Endodermal cell (in vitro differentiated cells): ENCODE measurements at regions not wholly inside any gene's neighbourhood (a gene's known extent, or its start where the extent isn't known, plus 50 kb on each side); places are given as distances from the start of the nearest gene placed in this dataset.

Source experiments
- DNase-seq: peaks from one replicate; pipeline ENCODE4 v3.0.0-alpha.2; 2017
- H3K27ac ChIP-seq: 2 replicates; pipeline ENCODE4 v1.5.1; 2013; ENCODE audit warnings: mild to moderate bottlenecking, low read depth, low read length, moderate library complexity
- H3K27me3 ChIP-seq: 2 replicates; pipeline ENCODE4 v1.6.1; 2013; ENCODE audit warnings: mild to moderate bottlenecking, low read length, moderate library complexity; ENCODE audit not compliant: insufficient read depth, control insufficient read depth, poor library complexity, severe bottlenecking
- H3K36me3 ChIP-seq: 2 replicates; pipeline ENCODE4 v1.7.0; 2013; ENCODE audit warnings: mild to moderate bottlenecking, low read length, moderate library complexity; ENCODE audit not compliant: control insufficient read depth, insufficient read depth
- H3K4me1 ChIP-seq: one replicate; pipeline ENCODE4 v1.7.0; 2013; ENCODE audit warnings: low read length; ENCODE audit not compliant: control insufficient read depth, insufficient read depth
- H3K4me3 ChIP-seq: 2 replicates; pipeline ENCODE4 v1.5.1; 2013; ENCODE audit warnings: mild to moderate bottlenecking, low read length, moderate library complexity
- H3K9ac ChIP-seq: 2 replicates; pipeline ENCODE4 v1.6.1; 2013; ENCODE audit warnings: mild to moderate bottlenecking, low read length, moderate library complexity; ENCODE audit not compliant: poor library complexity, severe bottlenecking; ENCODE audit errors: extremely low read depth
- H3K9me3 ChIP-seq: 2 replicates; pipeline ENCODE4 v1.6.1; 2013; ENCODE audit warnings: mild to moderate bottlenecking, low read length, moderate library complexity; ENCODE audit not compliant: control insufficient read depth
- H3K27ac Mint-ChIP-seq: 2 replicates; pipeline ENCODE4 v1.8.0; 2020; ENCODE audit warnings: mixed read lengths
- H3K27me3 Mint-ChIP-seq: 2 replicates; pipeline ENCODE4 v1.8.0; 2021; ENCODE audit warnings: mild to moderate bottlenecking, mixed read lengths; ENCODE audit not compliant: insufficient read depth
- H3K36me3 Mint-ChIP-seq: 2 replicates; pipeline ENCODE4 v1.8.0; 2020; ENCODE audit warnings: low read depth, mixed read lengths
- H3K4me1 Mint-ChIP-seq: 2 replicates; pipeline ENCODE4 v1.8.0; 2020; ENCODE audit warnings: mixed read lengths
- H3K4me3 Mint-ChIP-seq: 2 replicates; pipeline ENCODE4 v1.8.0; 2020; ENCODE audit warnings: mild to moderate bottlenecking, moderate library complexity, mixed read lengths
- H3K9me3 Mint-ChIP-seq: 2 replicates; pipeline ENCODE4 v1.8.0; 2020; ENCODE audit warnings: mild to moderate bottlenecking, mixed read lengths
- WGBS, 2 experiments: methylation state at CpG; one replicate each; pipeline versions ENCODE4 v1.1.5 to v1.1.7; 2013; ENCODE audit warnings: missing lambda C conversion rate in 2 of 2, mixed read lengths in 1 of 2; ENCODE audit not compliant: insufficient coverage in 1 of 2, insufficient read length in 1 of 2; 5-methylcytosine and 5-hydroxymethylcytosine counted together
- TF ChIP-seq, protein P1 (sequence below): fragments of 200-600 bp; sonication (generic); conservative IDR thresholded peaks from 2 replicates; pipeline ENCODE4 v1.5.0; 2021; ENCODE audit warnings: antibody characterized with exemption, mild to moderate bottlenecking

DNA sequence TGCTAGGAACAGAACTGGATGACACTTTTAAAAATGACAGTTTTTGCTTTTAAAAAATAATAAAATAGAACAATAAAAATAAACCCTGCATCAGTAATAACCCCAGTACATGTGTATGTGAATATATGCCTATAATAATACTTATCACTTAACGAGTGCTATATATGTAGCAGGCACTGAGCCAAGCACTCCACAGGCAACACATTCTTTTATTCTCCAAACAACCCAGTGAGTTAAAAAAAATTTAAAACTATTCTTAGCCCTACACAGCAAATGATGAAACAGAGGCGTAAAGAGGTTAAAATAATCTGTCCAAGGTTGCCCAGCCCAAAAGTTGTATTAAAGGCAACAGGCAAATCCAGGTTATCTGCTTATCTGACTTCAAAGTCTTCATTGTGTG lies 124.5 kb upstream of the SMIM23 start:
- H3K36me3 ChIP-seq = no peaks in the 10 kb centered on the region
- TF ChIP-seq, protein P1, sequence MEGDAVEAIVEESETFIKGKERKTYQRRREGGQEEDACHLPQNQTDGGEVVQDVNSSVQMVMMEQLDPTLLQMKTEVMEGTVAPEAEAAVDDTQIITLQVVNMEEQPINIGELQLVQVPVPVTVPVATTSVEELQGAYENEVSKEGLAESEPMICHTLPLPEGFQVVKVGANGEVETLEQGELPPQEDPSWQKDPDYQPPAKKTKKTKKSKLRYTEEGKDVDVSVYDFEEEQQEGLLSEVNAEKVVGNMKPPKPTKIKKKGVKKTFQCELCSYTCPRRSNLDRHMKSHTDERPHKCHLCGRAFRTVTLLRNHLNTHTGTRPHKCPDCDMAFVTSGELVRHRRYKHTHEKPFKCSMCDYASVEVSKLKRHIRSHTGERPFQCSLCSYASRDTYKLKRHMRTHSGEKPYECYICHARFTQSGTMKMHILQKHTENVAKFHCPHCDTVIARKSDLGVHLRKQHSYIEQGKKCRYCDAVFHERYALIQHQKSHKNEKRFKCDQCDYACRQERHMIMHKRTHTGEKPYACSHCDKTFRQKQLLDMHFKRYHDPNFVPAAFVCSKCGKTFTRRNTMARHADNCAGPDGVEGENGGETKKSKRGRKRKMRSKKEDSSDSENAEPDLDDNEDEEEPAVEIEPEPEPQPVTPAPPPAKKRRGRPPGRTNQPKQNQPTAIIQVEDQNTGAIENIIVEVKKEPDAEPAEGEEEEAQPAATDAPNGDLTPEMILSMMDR = no peak
- no peak for DNase-seq
- H3K27ac Mint-ChIP-seq = no peak overlapping the region
- H3K27ac ChIP-seq = no peak overlapping the region
- WGBS, 2 experiments = 80 to 91% methylated on average over 1 to 2 of the region's 2 CpGs
- no peaks in the 10 kb centered on the region for H3K36me3 Mint-ChIP-seq
- H3K27me3 Mint-ChIP-seq = no peaks in the 10 kb centered on the region
- H3K4me3 Mint-ChIP-seq = no peak overlapping the region
- no peaks in the 10 kb centered on the region for H3K9me3 Mint-ChIP-seq
- H3K9ac ChIP-seq = no peak overlapping the region
- no peaks in the 10 kb centered on the region for H3K27me3 ChIP-seq
- no peaks in the 10 kb centered on the region for H3K4me1 Mint-ChIP-seq
- H3K4me3 ChIP-seq = no peak overlapping the region
- H3K4me1 ChIP-seq = no peaks in the 10 kb centered on the region
- H3K9me3 ChIP-seq = no peaks in the 10 kb centered on the region

DNA sequence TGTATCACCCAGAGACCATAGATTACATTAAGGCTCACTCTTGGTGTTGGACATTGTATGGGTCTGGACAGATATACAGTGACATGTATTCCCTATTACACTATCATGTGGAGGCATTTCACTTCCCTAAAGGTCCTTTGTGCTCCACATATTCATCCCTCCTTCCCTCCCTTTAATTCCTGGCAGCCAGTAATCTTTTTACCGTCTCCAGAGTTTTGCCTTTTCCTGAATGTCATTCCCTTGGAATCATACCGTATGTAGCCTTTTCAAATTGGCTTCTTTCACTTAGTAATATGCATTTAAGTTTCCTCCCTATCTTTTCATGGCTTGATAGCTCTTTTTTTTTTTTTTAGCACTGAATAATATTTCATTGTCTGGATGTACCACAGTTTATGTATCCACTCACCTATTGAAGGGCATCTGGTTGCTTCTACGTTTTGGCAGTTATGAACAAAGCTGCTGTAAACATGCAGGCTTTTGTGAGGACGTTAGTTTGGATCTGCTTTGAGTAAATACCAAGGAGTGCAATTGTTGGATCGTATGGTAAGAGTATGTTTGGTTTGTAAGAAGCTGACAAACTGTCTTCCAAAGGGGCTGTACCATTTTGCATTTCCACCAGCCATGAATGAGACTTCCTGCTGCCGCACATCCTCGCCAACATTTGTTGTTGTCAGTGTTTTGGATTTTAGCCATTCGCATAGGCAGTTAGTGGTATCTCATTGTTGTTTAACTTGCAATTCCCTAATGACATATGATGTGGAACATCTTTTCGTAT lies 122.1 kb upstream of the SMIM23 start:
- Mint-ChIP-seq H3K27me3 (no peaks in the 10 kb centered on the region), H3K4me1 (peaks cover 7% of the 10 kb centered on the region), H3K36me3 (no peaks in the 10 kb centered on the region), H3K27ac (no peak overlapping the region), H3K4me3 (no peak overlapping the region), H3K9me3 (no peaks in the 10 kb centered on the region)
- H3K27me3 ChIP-seq = no peaks in the 10 kb centered on the region
- no peak overlapping the region for H3K27ac ChIP-seq
- H3K4me1 ChIP-seq = no peaks in the 10 kb centered on the region
- TF ChIP-seq, protein P1 = no peak
- WGBS, 2 experiments = 93 to 98% methylated on average over 7 to 9 of the region's 9 CpGs
- no peak for DNase-seq
- no peaks in the 10 kb centered on the region for H3K9me3 ChIP-seq
- H3K36me3 ChIP-seq = no peaks in the 10 kb centered on the region
- H3K9ac ChIP-seq = no peak overlapping the region
- H3K4me3 ChIP-seq = no peak overlapping the region

DNA sequence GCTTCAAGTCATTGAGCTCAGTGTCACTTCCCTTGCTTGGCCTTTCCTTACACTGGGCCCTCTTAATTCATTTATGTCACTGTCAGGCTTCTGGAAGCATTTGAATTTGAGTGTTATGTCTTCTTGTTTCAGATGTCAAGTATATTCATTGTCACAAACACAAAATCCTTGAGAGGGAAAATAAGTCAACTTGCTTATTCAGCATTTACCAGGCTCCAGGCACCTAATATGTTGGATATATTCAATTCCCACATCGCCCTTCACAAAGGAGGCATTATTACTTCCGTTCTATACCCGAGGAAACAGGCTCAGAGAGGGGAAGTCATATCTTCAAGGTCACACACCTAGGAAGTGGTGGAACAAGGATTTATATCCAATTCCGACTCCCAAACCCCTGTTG lies 121.1 kb upstream of the SMIM23 start:
- 75% methylated on average over 4 of the region's 4 CpGs; no CpG with 5 or more reads in 1 of the 2 experiments for WGBS, 2 experiments
- no peak overlapping the region for H3K9ac ChIP-seq
- TF ChIP-seq, protein P1 = no peak
- H3K4me1 ChIP-seq = no peaks in the 10 kb centered on the region
- no peak overlapping the region for H3K27ac ChIP-seq
- Mint-ChIP-seq H3K27me3 (no peaks in the 10 kb centered on the region), H3K4me1 (peaks cover 7% of the 10 kb centered on the region), H3K4me3 (no peak overlapping the region), H3K27ac (no peak overlapping the region), H3K36me3 (no peaks in the 10 kb centered on the region), H3K9me3 (no peaks in the 10 kb centered on the region)
- no peak for DNase-seq
- no peaks in the 10 kb centered on the region for H3K9me3 ChIP-seq
- no peak overlapping the region for H3K4me3 ChIP-seq
- H3K36me3 ChIP-seq = no peaks in the 10 kb centered on the region
- H3K27me3 ChIP-seq = no peaks in the 10 kb centered on the region
